RWPE1 (cell line): ENCODE measurements at regions not wholly inside any gene's neighbourhood (a gene's known extent, or its start where the extent isn't known, plus 50 kb on each side); places are given as distances from the start of the nearest gene placed in this dataset.

Source experiments
- CTCF ChIA-PET: fragments of 350-600 bp; sonication (Branson Sonifier 250); formaldehyde crosslinking; extraction: SDS; loops from one replicate; lab custom pipeline; 2021; lab: Yijun Ruan, JAX
- POLR2A ChIA-PET: fragments of 400-600 bp; formaldehyde crosslinking; extraction: SDS; loops from one replicate; lab custom pipeline; 2020; ENCODE audit warnings: antibody characterized with exemption; ENCODE audit not compliant: low non-redundant PET; lab: Yijun Ruan, JAX
- DNase-seq: peaks from one replicate; pipeline ENCODE4 v3.0.0; 2012; ENCODE audit warnings: low spot score
- H3K27ac ChIP-seq: fragments of 450-650 bp; 2 replicates; pipeline ENCODE4 v1.5.1; 2017
- TF ChIP-seq, protein P1 (sequence below): fragments of 450-650 bp; conservative IDR thresholded peaks from 2 replicates; pipeline ENCODE4 v1.5.1; 2017; ENCODE audit warnings: low read depth, mild to moderate bottlenecking

DNA sequence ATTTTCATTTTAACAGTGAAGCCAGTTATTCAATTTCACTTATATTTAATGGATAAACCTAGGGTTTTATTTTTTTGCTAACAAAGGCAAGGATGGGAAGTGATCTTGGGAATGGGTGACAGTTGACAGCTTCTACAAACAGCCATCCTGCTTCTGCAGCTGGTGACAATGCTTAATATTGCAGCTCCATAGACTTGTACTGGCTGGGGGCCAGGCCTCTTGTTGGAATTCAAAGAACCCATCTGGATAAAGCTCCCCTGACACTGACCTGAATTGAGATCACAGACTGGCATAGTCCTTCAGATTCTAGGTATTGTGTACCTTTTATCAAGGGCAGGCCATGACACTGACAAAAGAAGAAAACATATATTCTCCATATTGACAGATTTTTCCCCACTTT, 664.6 kb upstream of the FOXG1 start:
- TF ChIP-seq, protein P1, sequence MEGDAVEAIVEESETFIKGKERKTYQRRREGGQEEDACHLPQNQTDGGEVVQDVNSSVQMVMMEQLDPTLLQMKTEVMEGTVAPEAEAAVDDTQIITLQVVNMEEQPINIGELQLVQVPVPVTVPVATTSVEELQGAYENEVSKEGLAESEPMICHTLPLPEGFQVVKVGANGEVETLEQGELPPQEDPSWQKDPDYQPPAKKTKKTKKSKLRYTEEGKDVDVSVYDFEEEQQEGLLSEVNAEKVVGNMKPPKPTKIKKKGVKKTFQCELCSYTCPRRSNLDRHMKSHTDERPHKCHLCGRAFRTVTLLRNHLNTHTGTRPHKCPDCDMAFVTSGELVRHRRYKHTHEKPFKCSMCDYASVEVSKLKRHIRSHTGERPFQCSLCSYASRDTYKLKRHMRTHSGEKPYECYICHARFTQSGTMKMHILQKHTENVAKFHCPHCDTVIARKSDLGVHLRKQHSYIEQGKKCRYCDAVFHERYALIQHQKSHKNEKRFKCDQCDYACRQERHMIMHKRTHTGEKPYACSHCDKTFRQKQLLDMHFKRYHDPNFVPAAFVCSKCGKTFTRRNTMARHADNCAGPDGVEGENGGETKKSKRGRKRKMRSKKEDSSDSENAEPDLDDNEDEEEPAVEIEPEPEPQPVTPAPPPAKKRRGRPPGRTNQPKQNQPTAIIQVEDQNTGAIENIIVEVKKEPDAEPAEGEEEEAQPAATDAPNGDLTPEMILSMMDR = no peak
- POLR2A ChIA-PET = no interaction called here
- no peak overlapping the region for H3K27ac ChIP-seq
- CTCF ChIA-PET = interaction anchor here (0.7 kb wide), 2 partner anchors 12 to 55 kb away, joined by 3 to 4 read pairs; no protein-coding TSS in a partner anchor
- DNase-seq = no peak

DNA sequence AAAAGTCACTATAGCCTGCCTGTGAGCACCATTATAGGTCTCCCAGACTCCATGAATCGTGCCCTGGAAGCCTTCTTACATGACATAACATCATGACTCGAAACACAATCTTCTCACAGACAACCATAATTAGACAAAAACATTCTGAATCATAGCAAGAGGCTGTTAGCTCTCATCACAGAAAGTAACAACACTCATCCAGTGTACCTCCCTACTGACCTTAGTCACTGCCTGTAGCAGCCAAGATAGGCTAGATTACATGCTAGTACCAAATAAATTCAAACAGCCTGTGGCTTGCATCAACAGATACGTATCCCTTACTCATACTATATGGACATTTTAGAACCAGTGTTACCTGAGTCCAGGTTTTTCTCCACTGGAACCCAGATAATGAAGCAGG, 663.8 kb upstream of the FOXG1 start:
- POLR2A ChIA-PET = no interaction called here
- TF ChIP-seq, protein P1 = no peak
- H3K27ac ChIP-seq = no peak overlapping the region
- peak; percentile 11 for DNase-seq
- CTCF ChIA-PET = no interaction called here

DNA sequence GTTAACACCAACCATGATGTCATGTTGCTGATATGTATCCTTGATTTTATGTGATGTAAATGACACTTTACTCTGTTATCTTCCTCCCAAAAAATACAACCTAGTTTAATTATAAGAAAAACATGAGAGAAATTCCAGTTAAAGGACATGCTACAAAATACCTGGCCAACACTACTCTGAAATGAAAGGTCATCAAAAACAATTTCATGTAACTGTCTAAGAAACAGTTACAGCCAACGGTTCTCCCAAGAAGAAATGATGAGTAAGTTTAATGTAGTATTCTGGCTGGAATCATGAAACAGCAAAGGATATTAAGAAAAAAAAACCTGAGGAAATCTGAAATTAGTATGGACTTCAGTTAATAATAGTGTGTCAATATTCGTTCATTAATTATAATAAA, 653.3 kb upstream of the FOXG1 start:
- no peak overlapping the region for H3K27ac ChIP-seq
- no peak for DNase-seq
- ChIA-PET CTCF (no interaction called here), POLR2A (no interaction called here)
- TF ChIP-seq, protein P1 = no peak

DNA sequence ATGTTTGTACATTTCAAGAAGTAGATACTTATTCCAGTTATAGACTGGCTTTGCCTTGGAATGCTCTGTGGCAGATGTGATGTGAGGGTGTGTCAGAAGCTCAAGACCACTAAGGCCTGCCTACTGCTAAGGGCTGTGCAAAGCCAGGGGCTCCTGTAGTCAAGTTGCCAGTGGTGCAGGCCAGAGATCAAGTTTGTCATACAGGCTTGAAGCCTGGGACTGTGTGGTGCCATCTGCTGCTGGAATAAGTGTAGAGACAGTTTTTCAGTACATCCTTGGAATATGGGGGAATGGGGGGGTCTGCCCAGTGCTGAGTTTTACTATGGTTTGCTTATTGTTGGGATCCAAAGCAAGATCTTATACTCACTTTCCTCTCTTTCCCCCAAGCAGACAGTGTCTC, 649.9 kb upstream of the FOXG1 start:
- ChIA-PET CTCF (no interaction called here), POLR2A (no interaction called here)
- no peak overlapping the region for H3K27ac ChIP-seq
- TF ChIP-seq, protein P1 = no peak
- no peak for DNase-seq

DNA sequence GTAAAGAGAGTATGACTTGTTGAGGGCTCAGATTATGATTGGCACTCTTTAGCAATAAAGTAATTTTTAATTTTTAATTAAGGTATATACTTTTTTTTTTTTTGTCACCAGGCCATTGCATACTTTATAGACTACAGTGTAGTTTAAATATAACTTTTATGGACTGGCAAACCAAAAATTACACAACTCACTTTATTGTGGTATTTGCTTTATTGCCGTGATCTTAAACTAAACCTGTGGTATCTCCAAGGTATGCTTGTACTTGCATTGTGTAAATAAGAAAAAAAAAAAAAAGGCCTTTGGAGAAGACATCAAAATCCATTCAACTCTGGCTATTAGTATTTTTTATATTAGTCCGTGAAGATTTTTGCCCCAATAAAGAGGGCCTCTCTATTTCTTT, 646.7 kb upstream of the FOXG1 start:
- ChIA-PET POLR2A (no interaction called here), CTCF (no interaction called here)

DNA sequence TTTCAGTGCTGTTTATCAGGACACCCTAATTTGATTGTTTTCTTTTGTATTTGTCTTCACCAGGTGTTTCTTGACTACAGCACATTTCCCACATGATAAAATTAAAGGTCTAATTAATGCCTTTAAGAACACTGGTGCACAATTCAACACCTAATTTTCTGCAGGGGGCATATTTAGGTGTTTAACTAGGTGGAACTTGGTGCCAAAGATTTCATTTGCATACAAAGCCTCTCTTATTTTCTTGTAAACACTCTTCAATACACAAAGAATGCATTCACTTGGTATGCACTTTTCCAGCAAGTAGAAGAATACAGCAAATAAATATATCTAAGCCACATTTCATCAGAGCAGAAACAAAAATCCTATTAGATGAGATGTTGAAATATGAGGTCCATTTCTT, 646.2 kb upstream of the FOXG1 start:
- H3K27ac ChIP-seq = no peak overlapping the region
- no peak for DNase-seq
- TF ChIP-seq, protein P1 = no peak
- POLR2A ChIA-PET = no interaction called here
- CTCF ChIA-PET = no interaction called here

More for the DNA sequence above, 646.7 kb upstream of the FOXG1 start:
- TF ChIP-seq, protein P1 = no peak
- DNase-seq = no peak
- H3K27ac ChIP-seq = no peak overlapping the region
